ENCODE measurements at regions not wholly inside any gene's neighbourhood (a gene's known extent, or its start where the extent isn't known, plus 50 kb on each side); places are given as distances from the start of the nearest gene placed in this dataset.

GRCh38 chr2:7618031-7618430 is 700.8 kb downstream of the RNF144A start:
- TF ChIP-seq POLR2AphosphoS5 (IDR thresholded peaks at IDR 0.05; ENCODE audit: low read depth, low read length) = no peak
- TF ChIP-seq SIN3A (IDR thresholded peaks at IDR 0.05; ENCODE audit: borderline replicate concordance, insufficient read depth, low read length) = no peak
- no peak for TF ChIP-seq TAF1 (IDR thresholded peaks at IDR 0.05; ENCODE audit: borderline replicate concordance, insufficient read depth, low read length)
- TF ChIP-seq REST (IDR thresholded peaks at IDR 0.05; ENCODE audit: insufficient read depth in 1 of 2, low read depth in 2 of 2, low read length in 2 of 2) = no peak
